CD8-positive, alpha-beta memory T cell (primary cell): ENCODE measurements at regions not wholly inside any gene's neighbourhood (a gene's known extent, or its start where the extent isn't known, plus 50 kb on each side); places are given as distances from the start of the nearest gene placed in this dataset.
A peak's percentile ranks its signal among the peaks of the same experiment; 100 is the strongest.
"Not testable (repeated sequence)": the region's sequence is repeated elsewhere in the genome, so short reads cannot be mapped to it uniquely, and the experiment has no call there.

Experiments used
- CTCF ChIA-PET: fragments of 350-600 bp; sonication (Branson Sonifier 250); formaldehyde crosslinking; loops from one replicate; lab custom pipeline; 2021; ENCODE audit warnings: antibody characterized with exemption; lab: Charles Lee
- POLR2A ChIA-PET: fragments of 350-600 bp; sonication (Branson Sonifier 250); formaldehyde crosslinking; loops from one replicate; lab custom pipeline; 2021; ENCODE audit warnings: antibody characterized with exemption; lab: Charles Lee
- DNase-seq, 5 donors: peaks; one replicate each; pipeline versions ENCODE4 v3.0.0 to v3.0.0-alpha.2; 2020 to 2022; ENCODE audit warnings: mixed read lengths in 1 of 5
- H3K27ac ChIP-seq: one replicate; pipeline ENCODE4 v1.7.0; 2013; ENCODE audit warnings: low read depth, mild to moderate bottlenecking, low read length, moderate library complexity
- H3K27me3 ChIP-seq: 2 replicates; pipeline ENCODE4 v1.7.0; 2013; ENCODE audit warnings: low read length, mild to moderate bottlenecking; ENCODE audit not compliant: insufficient read depth, poor library complexity, severe bottlenecking
- H3K36me3 ChIP-seq: 2 replicates; pipeline ENCODE4 v1.7.0; 2013; ENCODE audit warnings: mild to moderate bottlenecking, low read length, moderate library complexity; ENCODE audit not compliant: insufficient read depth
- H3K4me1 ChIP-seq: 2 replicates; pipeline ENCODE4 v1.7.0; 2013; ENCODE audit warnings: mild to moderate bottlenecking, low read length, moderate library complexity; ENCODE audit not compliant: insufficient read depth
- H3K4me3 ChIP-seq: 2 replicates; pipeline ENCODE4 v1.7.0; 2013; ENCODE audit warnings: mild to moderate bottlenecking, low read length
- H3K9me3 ChIP-seq: 2 replicates; pipeline ENCODE4 v1.7.0; 2013; ENCODE audit warnings: mild to moderate bottlenecking, low read length
- H3K27ac Mint-ChIP-seq, 8 donors: one replicate each; pipeline ENCODE4 v1.8.0; 2020 to 2021; ENCODE audit warnings: mixed read lengths in 8 of 8, mild to moderate bottlenecking in 6 of 8, inconsistent platforms in 3 of 8, moderate library complexity in 3 of 8
- H3K27me3 Mint-ChIP-seq, 2 donors: one replicate each; pipeline ENCODE4 v1.8.0; 2020 to 2021; ENCODE audit warnings: mixed read lengths in 2 of 2, mild to moderate bottlenecking in 1 of 2, moderate library complexity in 1 of 2
- H3K36me3 Mint-ChIP-seq, 3 donors: one replicate each; pipeline ENCODE4 v1.8.0; 2020 to 2021; ENCODE audit warnings: mixed read lengths in 3 of 3, inconsistent platforms in 1 of 3, mild to moderate bottlenecking in 1 of 3
- H3K4me1 Mint-ChIP-seq, 3 donors: one replicate each; pipeline ENCODE4 v1.8.0; 2020 to 2021; ENCODE audit warnings: mixed read lengths in 3 of 3, inconsistent platforms in 1 of 3, mild to moderate bottlenecking in 1 of 3
- H3K4me3 Mint-ChIP-seq, 7 donors: one replicate each; pipeline ENCODE4 v1.8.0; 2020 to 2021; ENCODE audit warnings: mixed read lengths in 7 of 7, mild to moderate bottlenecking in 6 of 7, moderate library complexity in 4 of 7, inconsistent platforms in 2 of 7
- H3K9me3 Mint-ChIP-seq, 5 donors: one replicate each; pipeline ENCODE4 v1.8.0; 2020 to 2022; ENCODE audit warnings: mixed read lengths in 5 of 5, mild to moderate bottlenecking in 3 of 5, moderate library complexity in 2 of 5, inconsistent platforms in 1 of 5

GRCh38 chr20:25965203-25965602 is 268.6 kb upstream of the ZNF337 start:
- Mint-ChIP-seq H3K27ac (peak overlapping the region in 3 of 8 donors; percentile 15 to 72 (median 37)), H3K4me3 (peak overlapping the region in 1 of 7 donors; percentile 53)
- H3K4me1 Mint-ChIP-seq, H3K4me3 ChIP-seq, H3K4me1 ChIP-seq, H3K27me3 ChIP-seq, POLR2A ChIA-PET, H3K27me3 Mint-ChIP-seq, H3K9me3 ChIP-seq, H3K36me3 ChIP-seq, DNase-seq, H3K27ac ChIP-seq, H3K36me3 Mint-ChIP-seq, CTCF ChIA-PET, H3K9me3 Mint-ChIP-seq: not testable (repeated sequence)

GRCh38 chr20:25953876-25954275 is 257.2 kb upstream of the ZNF337 start:
- H3K9me3 Mint-ChIP-seq, H3K36me3 Mint-ChIP-seq, POLR2A ChIA-PET, CTCF ChIA-PET, H3K9me3 ChIP-seq, H3K27ac Mint-ChIP-seq, H3K4me3 Mint-ChIP-seq, H3K27ac ChIP-seq, H3K36me3 ChIP-seq, H3K27me3 ChIP-seq, H3K4me1 Mint-ChIP-seq, DNase-seq, H3K4me1 ChIP-seq, H3K4me3 ChIP-seq, H3K27me3 Mint-ChIP-seq: not testable (repeated sequence)

- POLR2A ChIA-PET, H3K27ac ChIP-seq, H3K9me3 ChIP-seq, H3K9me3 Mint-ChIP-seq, CTCF ChIA-PET, H3K4me1 Mint-ChIP-seq, H3K4me3 ChIP-seq, H3K27ac Mint-ChIP-seq, H3K4me3 Mint-ChIP-seq, H3K36me3 Mint-ChIP-seq, H3K27me3 ChIP-seq, DNase-seq, H3K36me3 ChIP-seq, H3K4me1 ChIP-seq: not testable (repeated sequence)
- peaks cover 2 to 16% of the 10 kb centered on the region in 2 donors for H3K27me3 Mint-ChIP-seq
Observed at GRCh38 chr20:25935230-25935629, 238.6 kb upstream of the ZNF337 start.

GRCh38 chr20:25932806-25933205 is 236.2 kb upstream of the ZNF337 start:
- not testable (repeated sequence) for H3K4me3 Mint-ChIP-seq, H3K9me3 Mint-ChIP-seq, H3K4me1 Mint-ChIP-seq

GRCh38 chr20:25932170-25932569 is 235.5 kb upstream of the ZNF337 start:
- DNase-seq, CTCF ChIA-PET, H3K27ac ChIP-seq, H3K4me3 Mint-ChIP-seq, H3K36me3 ChIP-seq, H3K27ac Mint-ChIP-seq, H3K4me3 ChIP-seq, H3K4me1 ChIP-seq, H3K36me3 Mint-ChIP-seq, POLR2A ChIA-PET, H3K27me3 ChIP-seq, H3K9me3 ChIP-seq, H3K4me1 Mint-ChIP-seq, H3K27me3 Mint-ChIP-seq, H3K9me3 Mint-ChIP-seq: not testable (repeated sequence)

More at GRCh38 chr20:25932806-25933205, 236.2 kb upstream of the ZNF337 start:
- H3K27me3 ChIP-seq, H3K4me1 ChIP-seq, H3K4me3 ChIP-seq, H3K36me3 ChIP-seq, H3K27ac ChIP-seq, H3K9me3 ChIP-seq, CTCF ChIA-PET, POLR2A ChIA-PET, H3K36me3 Mint-ChIP-seq, DNase-seq, H3K27me3 Mint-ChIP-seq: not testable (repeated sequence)
- peak overlapping the region in 1 of 8 donors; percentile 3 for H3K27ac Mint-ChIP-seq

- H3K27me3 Mint-ChIP-seq, H3K27me3 ChIP-seq, CTCF ChIA-PET: not testable (repeated sequence)
Observed at GRCh38 chr20:25902321-25902720, 205.7 kb upstream of the ZNF337 start.

GRCh38 chr20:25898663-25899062 is 202.0 kb upstream of the ZNF337 start:
- POLR2A ChIA-PET, H3K4me3 ChIP-seq, H3K4me3 Mint-ChIP-seq, H3K27ac ChIP-seq, H3K27me3 ChIP-seq, H3K27me3 Mint-ChIP-seq, H3K4me1 ChIP-seq, H3K36me3 ChIP-seq, CTCF ChIA-PET, H3K9me3 Mint-ChIP-seq, H3K9me3 ChIP-seq, H3K27ac Mint-ChIP-seq, H3K4me1 Mint-ChIP-seq, H3K36me3 Mint-ChIP-seq, DNase-seq: not testable (repeated sequence)

More at GRCh38 chr20:25902321-25902720, 205.7 kb upstream of the ZNF337 start:
- H3K9me3 Mint-ChIP-seq, H3K36me3 Mint-ChIP-seq, DNase-seq, POLR2A ChIA-PET, H3K4me1 ChIP-seq, H3K4me3 ChIP-seq, H3K9me3 ChIP-seq, H3K4me1 Mint-ChIP-seq, H3K4me3 Mint-ChIP-seq, H3K27ac Mint-ChIP-seq, H3K36me3 ChIP-seq, H3K27ac ChIP-seq: not testable (repeated sequence)

GRCh38 chr20:25879096-25879495 is 182.4 kb upstream of the ZNF337 start:
- H3K4me1 ChIP-seq, H3K36me3 Mint-ChIP-seq, H3K9me3 ChIP-seq, H3K27ac Mint-ChIP-seq, H3K36me3 ChIP-seq, POLR2A ChIA-PET, H3K4me1 Mint-ChIP-seq, DNase-seq, H3K4me3 Mint-ChIP-seq, H3K4me3 ChIP-seq, H3K27ac ChIP-seq, H3K27me3 ChIP-seq, H3K9me3 Mint-ChIP-seq, CTCF ChIA-PET: not testable (repeated sequence)
- H3K27me3 Mint-ChIP-seq: peaks cover 13 to 34% of the 10 kb centered on the region in 2 donors

GRCh38 chr20:25868650-25868979 is 172.0 kb upstream of the ZNF337 start:
- H3K27ac Mint-ChIP-seq: peak overlapping the region in 1 of 8 donors; percentile 47
- DNase-seq, H3K36me3 Mint-ChIP-seq, H3K36me3 ChIP-seq, H3K9me3 ChIP-seq, H3K27me3 ChIP-seq, H3K27ac ChIP-seq, H3K4me1 ChIP-seq, H3K9me3 Mint-ChIP-seq, CTCF ChIA-PET, POLR2A ChIA-PET: not testable (repeated sequence)
- peak overlapping the region; percentile 38 for H3K4me3 ChIP-seq
- H3K4me1 Mint-ChIP-seq: peaks cover 31 to 39% (median 34%) of the 10 kb centered on the region in 3 donors
- H3K4me3 Mint-ChIP-seq: peak overlapping the region in 6 of 7 donors; percentile 61 to 84 (median 70)
- peaks cover 36 to 41% of the 10 kb centered on the region in 2 donors for H3K27me3 Mint-ChIP-seq
